ENCODE measurements at regions not wholly inside any gene's neighbourhood (a gene's known extent, or its start where the extent isn't known, plus 50 kb on each side); places are given as distances from the start of the nearest gene placed in this dataset.

DNA sequence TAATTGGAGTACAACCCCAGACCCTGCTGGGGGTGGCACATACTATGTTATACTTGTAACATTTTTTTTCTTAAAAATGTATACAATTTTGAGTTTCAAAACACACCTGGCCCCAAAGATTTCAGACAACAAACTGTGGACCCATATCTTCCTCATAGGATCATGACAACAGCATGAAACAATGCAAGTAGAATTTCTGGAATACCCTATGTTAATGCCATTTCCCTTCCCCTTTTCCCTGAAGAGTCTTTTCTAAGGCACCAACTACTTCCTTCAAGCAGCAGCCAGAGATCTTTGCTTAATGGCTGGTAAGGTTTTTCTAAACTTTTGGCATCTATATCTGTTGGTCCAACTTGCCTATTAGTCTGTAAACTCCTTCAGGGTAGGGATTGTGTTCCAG, 99.9 kb upstream of the SERBP1 start:
- TF ChIP-seq CTCF (optimal IDR thresholded peaks at IDR 0.05 in 1 of 3, IDR thresholded peaks at IDR 0.05 in 1 of 3, conservative IDR thresholded peaks at IDR 0.05 in 1 of 3; ENCODE audit: extremely low read depth in 1 of 3, insufficient read depth in 2 of 3, low read length in 3 of 3): no peak
- no peak for TF ChIP-seq EZH2 (IDR thresholded peaks at IDR 0.05; ENCODE audit: low read length)

Data from keratinocyte (primary cell).